HG02885 (cell line): ENCODE measurements at regions not wholly inside any gene's neighbourhood (a gene's known extent, or its start where the extent isn't known, plus 50 kb on each side); places are given as distances from the start of the nearest gene placed in this dataset.

Experiments used
- ATAC-seq: cut with Tn5 transposase; IDR thresholded peaks from one replicate; pipeline ENCODE4 v1.9.1; 2021; ENCODE audit warnings: mild to moderate bottlenecking; ENCODE audit not compliant: unreplicated experiment, poor library complexity

GRCh38 chr12:97169889-97170567 lies 263.0 kb downstream of the NEDD1 start:
- no peak for ATAC-seq

- no peak for ATAC-seq
These were observed 266.8 kb downstream of the NEDD1 start for GRCh38 chr12:97173688-97174410.

- ATAC-seq = no peak
These were observed 270.4 kb downstream of the NEDD1 start for GRCh38 chr12:97177481-97177880.

DNA sequence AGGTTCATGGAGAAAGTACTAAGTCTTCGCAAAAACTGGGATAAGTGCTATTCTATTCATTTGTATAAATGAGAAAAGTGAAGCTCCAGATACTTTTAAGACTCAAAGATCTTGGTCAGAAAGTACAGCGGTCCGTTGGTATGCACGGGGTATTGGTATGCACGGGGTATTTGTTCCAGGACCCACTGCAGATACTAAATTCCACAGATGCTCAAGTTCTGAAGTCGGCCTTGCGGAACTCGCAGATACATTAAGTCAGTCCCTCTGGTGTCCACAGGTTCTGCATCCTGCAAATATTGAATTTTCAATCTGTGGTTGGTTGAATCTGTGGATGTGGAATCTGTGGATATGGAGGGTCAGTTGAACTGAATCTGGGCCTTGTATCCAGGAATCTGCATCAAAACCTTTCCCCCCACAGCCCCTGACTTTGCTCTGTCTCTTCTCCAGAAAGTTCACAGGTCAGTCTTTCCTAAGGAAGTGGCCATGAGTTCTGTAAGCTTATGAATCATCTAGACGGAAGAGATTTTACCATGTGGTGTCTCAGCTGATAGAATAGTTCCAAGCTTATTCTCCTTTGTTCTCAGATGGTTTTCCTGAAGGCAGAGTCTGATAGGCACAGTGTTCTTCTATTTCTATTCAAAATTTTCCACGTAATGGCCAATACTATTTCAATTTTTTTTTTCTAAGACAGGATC lies 274.7 kb downstream of the NEDD1 start:
- no peak for ATAC-seq

DNA sequence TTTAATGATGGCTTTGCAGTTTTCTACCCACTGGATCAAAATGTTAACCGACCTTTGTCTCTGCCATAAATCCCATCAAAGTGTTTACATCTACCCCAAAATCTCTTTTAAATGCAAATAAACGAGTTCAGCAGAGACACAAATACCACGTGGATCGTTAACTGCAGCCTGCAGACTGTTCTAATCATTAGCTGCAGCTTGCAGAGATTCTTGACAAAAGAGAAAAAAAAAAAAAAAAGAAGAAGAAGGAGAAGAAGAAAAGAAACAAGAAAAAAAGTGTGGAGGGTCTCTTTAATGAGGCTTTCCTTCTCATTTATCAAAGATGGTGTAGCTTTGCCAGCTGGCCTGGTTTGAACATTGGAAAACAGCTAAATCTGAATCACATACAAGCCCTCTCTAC lies 275.7 kb downstream of the NEDD1 start:
- no peak for ATAC-seq

- no peak for ATAC-seq
These were observed 277.2 kb downstream of the NEDD1 start for GRCh38 chr12:97184127-97184773.

DNA sequence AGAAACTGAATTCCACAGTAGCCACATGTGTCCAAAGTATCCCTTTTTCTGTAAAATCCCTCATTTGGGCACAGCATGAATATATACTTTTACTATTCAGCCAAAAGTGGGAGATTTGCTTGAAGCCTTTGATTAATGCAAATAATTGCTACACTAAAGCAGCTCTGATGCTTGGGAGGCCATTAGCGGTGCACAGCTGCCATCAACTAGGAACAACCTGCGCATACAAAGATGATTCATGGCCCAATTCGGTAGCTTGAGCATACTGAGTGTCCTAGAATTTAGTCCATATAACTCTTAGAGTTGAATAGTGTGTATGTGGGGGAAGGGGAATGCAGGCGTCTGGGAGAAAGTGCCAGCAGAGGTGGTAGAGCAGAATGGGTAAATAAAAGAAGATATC lies 277.0 kb upstream of the RMST start:
- ATAC-seq = no peak

GRCh38 chr12:97194546-97194945 lies 268.1 kb upstream of the RMST start:
- no peak for ATAC-seq

DNA sequence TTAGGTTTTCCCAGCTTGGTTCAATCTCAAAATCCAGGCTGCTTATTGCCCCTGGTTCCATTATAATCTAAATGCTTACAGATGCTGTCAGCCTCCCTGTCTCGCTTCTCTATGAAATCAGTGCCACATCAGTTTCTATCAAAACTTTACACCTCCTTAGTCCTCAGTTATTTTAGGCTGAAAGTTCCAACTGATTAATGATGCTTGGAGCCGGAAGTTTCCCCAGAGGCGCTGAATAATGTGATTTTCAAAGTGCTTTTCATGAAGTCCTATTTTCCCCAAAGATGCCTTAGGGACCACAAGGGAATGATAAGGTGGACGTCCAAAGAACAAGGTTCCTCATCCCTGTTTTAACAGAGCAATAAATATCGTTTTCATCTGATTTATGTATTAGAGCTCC lies 262.4 kb upstream of the RMST start:
- ATAC-seq = no peak

DNA sequence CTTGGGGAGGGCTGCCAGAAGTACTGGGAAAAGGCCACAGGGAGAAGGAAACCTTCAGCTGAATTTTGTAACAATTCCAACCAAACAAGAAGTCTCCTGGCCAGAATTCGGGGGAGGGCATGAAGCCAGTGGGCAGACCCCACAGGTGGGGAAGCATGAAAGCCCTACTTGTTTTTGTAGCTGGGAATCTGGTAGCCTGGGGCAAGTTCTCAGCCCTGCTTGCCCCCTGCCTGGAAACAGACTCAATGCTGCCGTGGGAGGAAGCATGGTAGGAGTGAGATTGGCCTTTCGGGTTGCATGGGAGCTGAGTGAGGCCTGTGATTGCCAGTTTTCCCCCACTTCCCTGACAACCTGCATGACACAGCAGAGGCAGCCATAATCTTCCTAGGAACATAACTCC lies 259.2 kb upstream of the RMST start:
- ATAC-seq = no peak

- no peak for ATAC-seq
These were observed 252.6 kb upstream of the RMST start for GRCh38 chr12:97209997-97210396.

DNA sequence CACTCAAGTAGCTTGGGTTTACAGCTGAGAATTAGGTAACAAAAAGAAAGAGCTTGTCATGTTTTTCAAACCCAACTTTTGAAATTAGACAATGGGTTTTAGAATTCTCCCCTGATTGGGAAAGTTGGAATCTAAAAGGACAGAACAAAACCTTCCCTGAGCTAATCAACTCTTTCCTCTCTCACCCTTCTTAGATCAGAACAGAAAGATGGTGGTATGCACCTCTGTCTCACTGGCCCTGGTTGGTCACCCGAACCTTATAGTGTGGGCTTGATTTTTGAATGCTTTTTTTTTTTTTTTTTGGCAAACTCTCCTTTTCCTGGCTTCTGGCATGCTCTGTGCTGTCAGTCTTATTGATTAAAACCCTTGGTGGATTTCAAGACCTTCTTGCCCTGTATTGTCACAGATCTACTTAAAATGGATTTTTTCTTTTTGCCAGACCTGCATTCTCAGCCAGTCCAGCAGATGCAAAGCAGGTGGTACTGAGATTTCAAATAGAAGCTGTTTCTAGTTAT lies 251.1 kb upstream of the RMST start:
- ATAC-seq = no peak

- no peak for ATAC-seq
These were observed 245.8 kb upstream of the RMST start for GRCh38 chr12:97216848-97217247.

- ATAC-seq = no peak
These were observed 240.2 kb upstream of the RMST start for GRCh38 chr12:97222391-97222790.

- peak; percentile 80 for ATAC-seq
These were observed 239.2 kb upstream of the RMST start for GRCh38 chr12:97223419-97223818.

DNA sequence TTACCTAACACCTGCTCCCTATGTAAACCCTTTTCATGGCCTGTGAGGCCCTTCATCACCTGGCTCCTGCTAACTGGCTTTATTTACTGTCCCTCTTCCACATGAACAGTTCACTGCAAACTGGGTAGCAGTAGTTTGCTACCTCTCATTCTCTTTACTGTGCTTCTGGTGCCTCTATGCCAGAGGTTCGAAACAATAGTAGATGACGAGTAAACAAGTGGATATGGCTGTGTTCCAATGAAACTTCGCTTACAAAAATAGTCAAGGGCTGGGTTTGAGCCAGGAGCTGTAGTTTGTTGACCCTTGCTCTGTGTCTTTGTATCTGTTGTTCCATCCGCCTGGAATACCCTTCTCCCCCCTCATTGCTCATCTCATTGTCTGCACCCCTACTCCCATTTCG lies 233.6 kb upstream of the RMST start:
- no peak for ATAC-seq

DNA sequence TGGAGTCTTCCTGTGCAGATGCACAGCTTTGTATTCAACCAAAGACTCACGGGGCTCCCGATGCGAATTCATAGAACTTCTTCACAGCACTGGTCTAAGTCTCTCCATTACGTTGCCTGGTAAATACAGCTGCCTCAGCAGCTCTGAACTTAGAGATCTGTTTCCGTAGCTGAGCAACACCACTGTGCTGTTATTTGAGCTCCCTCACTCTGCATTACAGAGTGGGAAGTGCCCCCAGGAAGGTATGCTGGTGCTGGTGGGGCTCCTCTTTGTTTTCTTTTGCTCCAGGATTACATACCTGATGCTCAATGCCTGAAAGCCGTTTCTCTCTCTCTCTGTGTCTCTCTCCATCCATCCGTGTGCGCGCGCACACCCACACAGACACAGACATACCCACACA lies 227.5 kb upstream of the RMST start:
- no peak for ATAC-seq

GRCh38 chr12:97246368-97246767 lies 216.2 kb upstream of the RMST start:
- no peak for ATAC-seq

- ATAC-seq = no peak
These were observed 212.1 kb upstream of the RMST start for GRCh38 chr12:97250483-97250882.

- no peak for ATAC-seq
These were observed 204.9 kb upstream of the RMST start for GRCh38 chr12:97257726-97258125.

DNA sequence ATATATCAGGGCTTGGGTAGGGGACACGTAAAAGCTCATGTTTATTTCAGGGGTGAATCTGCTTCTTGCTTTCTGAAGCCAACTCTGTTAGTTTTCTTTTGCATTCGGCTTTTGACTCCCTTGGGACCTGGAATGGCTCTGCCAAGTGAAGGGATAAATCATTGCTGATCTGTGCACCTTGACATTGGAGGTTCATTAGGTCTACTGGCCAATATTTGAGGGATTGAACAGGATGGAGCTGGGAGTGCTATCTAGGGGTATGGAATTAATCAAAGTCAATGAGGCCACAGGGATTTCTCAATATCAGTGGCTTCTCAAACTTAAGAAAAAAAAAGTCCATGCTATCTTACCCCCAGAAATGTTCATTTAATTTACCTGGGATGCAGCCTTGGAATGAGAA lies 203.5 kb upstream of the RMST start:
- no peak for ATAC-seq
